Midbrain (tissue), 1 donor: ENCODE measurements at regions not wholly inside any gene's neighbourhood (a gene's known extent, or its start where the extent isn't known, plus 50 kb on each side); places are given as distances from the start of the nearest gene placed in this dataset.
"Not testable (repeated sequence)": the region's sequence is repeated elsewhere in the genome, so short reads cannot be mapped to it uniquely, and the experiment has no call there.

Source experiments
- DNase-seq: peaks from one replicate; lab custom pipeline; 2025; lab: John Stamatoyannopoulos, UW

- no peak for DNase-seq
Observed at GRCh38 chr9:102164247-102164646, 425.8 kb upstream of the GRIN3A start.

GRCh38 chr9:102153081-102153480 is 414.6 kb upstream of the GRIN3A start:
- DNase-seq: not testable (repeated sequence)

- DNase-seq: no peak
Observed at GRCh38 chr9:102135768-102136167, 397.3 kb upstream of the GRIN3A start.

GRCh38 chr9:102124465-102124864 is 386.0 kb upstream of the GRIN3A start:
- no peak for DNase-seq

GRCh38 chr9:102114557-102114956 is 376.1 kb upstream of the GRIN3A start:
- no peak for DNase-seq

- no peak for DNase-seq
Observed at GRCh38 chr9:102113191-102113590, 374.7 kb upstream of the GRIN3A start.

- no peak for DNase-seq
Observed at GRCh38 chr9:102106439-102106838, 368.0 kb upstream of the GRIN3A start.

- DNase-seq: no peak
Observed at GRCh38 chr9:102101723-102102122, 363.3 kb upstream of the GRIN3A start.

- no peak for DNase-seq
Observed at GRCh38 chr9:102087141-102087540, 348.7 kb upstream of the GRIN3A start.

- no peak for DNase-seq
Observed at GRCh38 chr9:102085548-102085947, 347.1 kb upstream of the GRIN3A start.

GRCh38 chr9:102072059-102072764 is 333.8 kb upstream of the GRIN3A start:
- DNase-seq: no peak

- no peak for DNase-seq
Observed at GRCh38 chr9:102069969-102070368, 331.5 kb upstream of the GRIN3A start.

- no peak for DNase-seq
Observed at GRCh38 chr9:102054811-102055210, 316.4 kb upstream of the GRIN3A start.

GRCh38 chr9:102049586-102050246 is 311.3 kb upstream of the GRIN3A start:
- DNase-seq: no peak

- DNase-seq: no peak
Observed at GRCh38 chr9:102047549-102047948, 309.1 kb upstream of the GRIN3A start.

GRCh38 chr9:102044133-102044532 is 305.7 kb upstream of the GRIN3A start:
- no peak for DNase-seq

- DNase-seq: no peak
Observed at GRCh38 chr9:102038006-102038405, 299.6 kb upstream of the GRIN3A start.

- DNase-seq: no peak
Observed at GRCh38 chr9:102035929-102036328, 297.5 kb upstream of the GRIN3A start.

- DNase-seq: no peak
Observed at GRCh38 chr9:102032614-102033013, 294.2 kb upstream of the GRIN3A start.

- DNase-seq: no peak
Observed at GRCh38 chr9:102000956-102001355, 262.5 kb upstream of the GRIN3A start.

GRCh38 chr9:101999441-101999840 is 261.0 kb upstream of the GRIN3A start:
- no peak for DNase-seq

- no peak for DNase-seq
Observed at GRCh38 chr9:101995231-101995630, 256.8 kb upstream of the GRIN3A start.

GRCh38 chr9:101993771-101994170 is 255.3 kb upstream of the GRIN3A start:
- DNase-seq: no peak

GRCh38 chr9:101991926-101992325 is 253.5 kb upstream of the GRIN3A start:
- DNase-seq: no peak
